GM12878 (cell line): ENCODE measurements at regions not wholly inside any gene's neighbourhood (a gene's known extent, or its start where the extent isn't known, plus 50 kb on each side); places are given as distances from the start of the nearest gene placed in this dataset.

Experiments used
- ATAC-seq: fragments of 200-7000 bp; cut with Tn5 transposase; 3 replicates; pipeline ENCODE4 v1.9.1; 2020; ENCODE audit warnings: mild to moderate bottlenecking, moderate library complexity
- BruUV-seq: library from RNA; stranded (reverse); fragments of 400-500 nt; replicated peaks from 2 replicates; lab custom pipeline; 2021; lab: Mats Ljungman, UMichigan
- CTCF ChIA-PET: fragments of 300-600 bp; sonication (Branson Sonifier 250); formaldehyde crosslinking; extraction: SDS; loops from one replicate; lab custom pipeline; 2021; ENCODE audit warnings: inconsistent platforms; lab: Yijun Ruan, JAX
- POLR2A ChIA-PET: fragments of 350-600 bp; formaldehyde crosslinking; extraction: SDS; loops from one replicate; lab custom pipeline; 2021; ENCODE audit warnings: inconsistent platforms; lab: Charles Lee
- RAD21 ChIA-PET: fragments of 300-600 bp; sonication (Branson Sonifier 250); formaldehyde crosslinking; loops from one replicate; lab custom pipeline; 2023; ENCODE audit warnings: antibody characterized with exemption; ENCODE audit not compliant: unreplicated experiment; lab: Charles Lee
- SMC1A ChIA-PET: fragments of 300-600 bp; sonication (Branson Sonifier 250); formaldehyde crosslinking; loops from one replicate; lab custom pipeline; 2023; ENCODE audit not compliant: unreplicated experiment, uncharacterized antibody; lab: Charles Lee
- DNase-seq: peaks from one replicate; pipeline ENCODE4 v3.0.0-alpha.2; 2011; ENCODE audit warnings: low read depth, low spot score
- FAIRE-seq: peaks from 3 replicates; lab custom pipeline; 2011; peaks lifted over from hg19 to GRCh38; lab: Jason Lieb, UNC
- H2AFZ ChIP-seq: 2 replicates; pipeline ENCODE4 v1.6.0; 2011; ENCODE audit warnings: low read depth, low read length, control low read depth; ENCODE audit not compliant: control insufficient read depth
- H3K27ac ChIP-seq: 2 replicates; pipeline ENCODE4 v1.5.1; 2011; ENCODE audit warnings: control low read depth; ENCODE audit not compliant: control insufficient read depth, insufficient read depth
- H3K27me3 ChIP-seq, 2 experiments: replicated peaks in 1 of 2; 2 replicates each; pipeline versions ENCODE4 v1.6.0 to v1.6.1; 2011; ENCODE audit warnings: low read length in 1 of 2; ENCODE audit not compliant: control insufficient read depth in 2 of 2, insufficient read depth in 2 of 2
- H3K36me3 ChIP-seq, 2 experiments: 2 replicates each; pipeline ENCODE4 v1.5.1; 2011; ENCODE audit warnings: low read length in 1 of 2; ENCODE audit not compliant: control insufficient read depth in 2 of 2, insufficient read depth in 2 of 2
- H3K4me1 ChIP-seq: 2 replicates; pipeline ENCODE4 v1.6.1; 2011; ENCODE audit warnings: mild to moderate bottlenecking, low read length, moderate library complexity, mixed read lengths; ENCODE audit not compliant: control insufficient read depth, insufficient read depth
- H3K4me2 ChIP-seq: 2 replicates; pipeline ENCODE4 v1.6.0; 2011; ENCODE audit warnings: control low read depth; ENCODE audit not compliant: control insufficient read depth, insufficient read depth
- H3K4me3 ChIP-seq: fragments of 200-600 bp; sonication (generic); 2 replicates; pipeline ENCODE4 v1.5.1; 2016
- H3K79me2 ChIP-seq: 2 replicates; pipeline ENCODE4 v1.6.0; 2011; ENCODE audit warnings: low read length; ENCODE audit not compliant: control insufficient read depth, insufficient read depth
- H3K9ac ChIP-seq: 2 replicates; pipeline ENCODE4 v1.8.0; 2011; ENCODE audit warnings: low read length, control low read depth, mixed read lengths; ENCODE audit not compliant: control insufficient read depth, insufficient read depth
- H3K9me3 ChIP-seq: replicated peaks from 3 replicates; pipeline ENCODE4 v1.5.1; 2011; ENCODE audit warnings: mild to moderate bottlenecking, low read length; ENCODE audit not compliant: control insufficient read depth, insufficient read depth
- H4K20me1 ChIP-seq: 2 replicates; pipeline ENCODE4 v1.6.0; 2011; ENCODE audit not compliant: control insufficient read depth, insufficient read depth
- BRCA1 ChIP-seq: IDR thresholded peaks from 2 replicates; pipeline ENCODE4 v1.6.1; 2011; ENCODE audit warnings: low read depth, low read length, improper control_type of control experiment
- CREM ChIP-seq: IDR thresholded peaks from 2 replicates; pipeline ENCODE4 v1.6.1; 2014; ENCODE audit warnings: antibody characterized with exemption, low read depth
- LARP7 ChIP-seq: fragments of 450-650 bp; IDR thresholded peaks from 2 replicates; pipeline ENCODE4 v1.6.1; 2017; ENCODE audit warnings: mild to moderate bottlenecking
- MEF2A ChIP-seq: IDR thresholded peaks from 2 replicates; pipeline ENCODE4 v1.6.1; 2011; ENCODE audit warnings: low read depth, mild to moderate bottlenecking, low read length, moderate library complexity; ENCODE audit not compliant: insufficient read depth
- MTA3 ChIP-seq: IDR thresholded peaks from 2 replicates; pipeline ENCODE4 v1.6.1; 2012; ENCODE audit warnings: low read length, inconsistent platforms, borderline replicate concordance
- SIN3A ChIP-seq: IDR thresholded peaks from 2 replicates; pipeline ENCODE4 v1.6.1; 2012; ENCODE audit warnings: low read depth, low read length, improper control_type of control experiment
- SKIL ChIP-seq: fragments of 450-650 bp; IDR thresholded peaks from 2 replicates; pipeline ENCODE4 v1.6.1; 2017; ENCODE audit warnings: mild to moderate bottlenecking, low read depth, inconsistent platforms; ENCODE audit not compliant: poor library complexity, severe bottlenecking
- STAT3 ChIP-seq: IDR thresholded peaks from 2 replicates; pipeline ENCODE4 v1.6.1; 2011; ENCODE audit warnings: low read depth, low read length, improper control_type of control experiment
- SUZ12 ChIP-seq: fragments of 200-600 bp; sonication (generic); IDR thresholded peaks from one replicate; pipeline ENCODE4 v1.6.1; 2018; ENCODE audit warnings: antibody characterized with exemption, mild to moderate bottlenecking; ENCODE audit not compliant: unreplicated experiment
- YY1 ChIP-seq: IDR thresholded peaks from 2 replicates; pipeline ENCODE4 v1.6.1; 2011; ENCODE audit warnings: low read depth, mild to moderate bottlenecking, low read length
- ZNF207 ChIP-seq: fragments of 450-650 bp; IDR thresholded peaks from 2 replicates; pipeline ENCODE4 v1.6.1; 2014; ENCODE audit warnings: antibody characterized with exemption, mild to moderate bottlenecking, borderline replicate concordance
- ZNF622 ChIP-seq: fragments of 450-650 bp; IDR thresholded peaks from 2 replicates; pipeline ENCODE4 v1.6.1; 2017; ENCODE audit warnings: mild to moderate bottlenecking, inconsistent platforms
- whole genome bisulfite sequencing: methylation state at CpG from one replicate; pipeline ENCODE4 v1.1.6; 2016; ENCODE audit warnings: low lambda C conversion rate; ENCODE audit not compliant: insufficient replicate concordance, insufficient coverage; ENCODE audit errors: missing lambda C conversion rate; 5-methylcytosine and 5-hydroxymethylcytosine counted together
- in situ Hi-C: fragments of 300-500 bp; cut with MboI; formaldehyde crosslinking; loops from 9 replicates; pipeline ENCODE4 v1.14.3; 2018; ENCODE audit warnings: mixed read lengths
- intact Hi-C: fragments of 100-400 bp; cut with micrococcal nuclease; formaldehyde crosslinking; loops from one replicate; pipeline ENCODE4 v1.14.2; 2022; ENCODE audit not compliant: unreplicated experiment

- SMC1A ChIA-PET, result no interaction called here
- in situ Hi-C loops, result no loop called here
- ATAC-seq (no peak), DNase-seq (no peak), FAIRE-seq (no peak)
- Histone ChIP-seq H2AFZ (no peak overlapping the region), H3K9me3 (no peaks in the 10 kb centered on the region), H3K4me2 (no peak overlapping the region), H3K4me1 (no peaks in the 10 kb centered on the region), H3K27me3 (no peaks in the 10 kb centered on the region), H4K20me1 (no peaks in the 10 kb centered on the region), H3K9ac (no peak overlapping the region), H3K79me2 (no peaks in the 10 kb centered on the region), H3K27ac (no peak overlapping the region), H3K4me3 (no peak overlapping the region), H3K36me3 (no peaks in the 10 kb centered on the region)
- no TSS peak for BruUV-seq
- WGBS, result 34% methylated on average over 7 of the region's 7 CpGs
- POLR2A ChIA-PET, result no interaction called here
- CTCF ChIA-PET, result no interaction called here
- RAD21 ChIA-PET, result no interaction called here
- intact Hi-C loops, result no loop called here
- TF ChIP-seq STAT3 (no peak), SIN3A (no peak), ZNF622 (no peak), SUZ12 (no peak), MTA3 (no peak), BRCA1 (no peak), CREM (no peak), SKIL (no peak), YY1 (no peak), MEF2A (no peak), LARP7 (no peak), ZNF207 (no peak)
Measured at GRCh38 chr18:67977067-67977616, 460.6 kb upstream of the DSEL start.
